Ovary (tissue), 3 donors: ENCODE measurements at regions not wholly inside any gene's neighbourhood (a gene's known extent, or its start where the extent isn't known, plus 50 kb on each side); places are given as distances from the start of the nearest gene placed in this dataset.

ENCODE experiments used
- EP300 ChIP-seq: sonication (generic); formaldehyde crosslinking; IDR thresholded peaks from one replicate; pipeline ENCODE4 v1.6.1; 2017; ENCODE audit warnings: antibody characterized with exemption
- POLR2A ChIP-seq: fragments of 450-650 bp; IDR thresholded peaks from one replicate; pipeline ENCODE4 v1.6.1; 2017; ENCODE audit warnings: antibody characterized with exemption, mild to moderate bottlenecking, moderate library complexity
- TF ChIP-seq, protein P1 (sequence below), 3 donors: fragments of 450-650 bp in 2 of 3; fragments of 200-600 bp in 1 of 3; IDR thresholded peaks; one replicate each; pipeline versions ENCODE4 v1.5.1 to v1.8.0; 2016 to 2022; ENCODE audit warnings: antibody characterized with exemption in 3 of 3, mild to moderate bottlenecking in 1 of 3
- donor health status: DM: no; HTN: no; CAD: no.

DNA sequence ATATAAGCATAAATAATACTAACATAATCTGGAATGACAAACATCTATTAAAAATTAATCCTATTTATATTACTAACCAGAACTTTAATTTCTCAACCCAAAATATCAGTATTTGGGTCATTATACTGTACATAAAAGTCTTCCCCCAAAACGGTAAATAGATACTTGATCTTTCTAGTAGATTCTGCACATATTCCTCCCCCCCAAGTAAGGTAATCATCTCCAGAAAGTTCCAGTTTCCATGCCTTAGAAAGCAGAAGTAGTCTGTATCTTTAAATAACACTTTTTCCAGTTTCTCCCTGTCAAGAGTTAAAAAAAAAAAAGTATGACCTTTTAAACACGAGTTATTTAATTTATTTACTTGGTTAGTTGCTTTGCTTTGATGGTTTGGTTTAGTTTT, 150.7 kb upstream of the MB21D2 start:
- TF ChIP-seq, protein P1, sequence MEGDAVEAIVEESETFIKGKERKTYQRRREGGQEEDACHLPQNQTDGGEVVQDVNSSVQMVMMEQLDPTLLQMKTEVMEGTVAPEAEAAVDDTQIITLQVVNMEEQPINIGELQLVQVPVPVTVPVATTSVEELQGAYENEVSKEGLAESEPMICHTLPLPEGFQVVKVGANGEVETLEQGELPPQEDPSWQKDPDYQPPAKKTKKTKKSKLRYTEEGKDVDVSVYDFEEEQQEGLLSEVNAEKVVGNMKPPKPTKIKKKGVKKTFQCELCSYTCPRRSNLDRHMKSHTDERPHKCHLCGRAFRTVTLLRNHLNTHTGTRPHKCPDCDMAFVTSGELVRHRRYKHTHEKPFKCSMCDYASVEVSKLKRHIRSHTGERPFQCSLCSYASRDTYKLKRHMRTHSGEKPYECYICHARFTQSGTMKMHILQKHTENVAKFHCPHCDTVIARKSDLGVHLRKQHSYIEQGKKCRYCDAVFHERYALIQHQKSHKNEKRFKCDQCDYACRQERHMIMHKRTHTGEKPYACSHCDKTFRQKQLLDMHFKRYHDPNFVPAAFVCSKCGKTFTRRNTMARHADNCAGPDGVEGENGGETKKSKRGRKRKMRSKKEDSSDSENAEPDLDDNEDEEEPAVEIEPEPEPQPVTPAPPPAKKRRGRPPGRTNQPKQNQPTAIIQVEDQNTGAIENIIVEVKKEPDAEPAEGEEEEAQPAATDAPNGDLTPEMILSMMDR (IDR thresholded peaks at IDR 0.05): no peak
- TF ChIP-seq POLR2A (no peak), EP300 (no peak)
